AG09309 (cell line): ENCODE measurements at regions not wholly inside any gene's neighbourhood (a gene's known extent, or its start where the extent isn't known, plus 50 kb on each side); places are given as distances from the start of the nearest gene placed in this dataset.

ENCODE experiments used
- DNase-seq: peaks from one replicate; pipeline ENCODE4 v3.0.0-alpha.2; 2010; ENCODE audit warnings: low read depth
- H3K4me3 ChIP-seq: 2 replicates; pipeline ENCODE4 v1.5.1; 2011; ENCODE audit warnings: mild to moderate bottlenecking, low read depth, low read length, moderate library complexity; ENCODE audit not compliant: control insufficient read depth
- TF ChIP-seq, protein P1 (sequence below): IDR thresholded peaks from 2 replicates; pipeline ENCODE4 v1.5.1; 2011; ENCODE audit warnings: mild to moderate bottlenecking, low read depth, low read length, inconsistent platforms; ENCODE audit not compliant: insufficient read depth, control insufficient read depth; ENCODE audit errors: missing control alignments

GRCh38 chr5:171531638-171532037 is 112.2 kb downstream of the FGF18 start:
- no peak overlapping the region for H3K4me3 ChIP-seq
- no peak for DNase-seq
- TF ChIP-seq, protein P1, sequence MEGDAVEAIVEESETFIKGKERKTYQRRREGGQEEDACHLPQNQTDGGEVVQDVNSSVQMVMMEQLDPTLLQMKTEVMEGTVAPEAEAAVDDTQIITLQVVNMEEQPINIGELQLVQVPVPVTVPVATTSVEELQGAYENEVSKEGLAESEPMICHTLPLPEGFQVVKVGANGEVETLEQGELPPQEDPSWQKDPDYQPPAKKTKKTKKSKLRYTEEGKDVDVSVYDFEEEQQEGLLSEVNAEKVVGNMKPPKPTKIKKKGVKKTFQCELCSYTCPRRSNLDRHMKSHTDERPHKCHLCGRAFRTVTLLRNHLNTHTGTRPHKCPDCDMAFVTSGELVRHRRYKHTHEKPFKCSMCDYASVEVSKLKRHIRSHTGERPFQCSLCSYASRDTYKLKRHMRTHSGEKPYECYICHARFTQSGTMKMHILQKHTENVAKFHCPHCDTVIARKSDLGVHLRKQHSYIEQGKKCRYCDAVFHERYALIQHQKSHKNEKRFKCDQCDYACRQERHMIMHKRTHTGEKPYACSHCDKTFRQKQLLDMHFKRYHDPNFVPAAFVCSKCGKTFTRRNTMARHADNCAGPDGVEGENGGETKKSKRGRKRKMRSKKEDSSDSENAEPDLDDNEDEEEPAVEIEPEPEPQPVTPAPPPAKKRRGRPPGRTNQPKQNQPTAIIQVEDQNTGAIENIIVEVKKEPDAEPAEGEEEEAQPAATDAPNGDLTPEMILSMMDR, result no peak

GRCh38 chr5:171533153-171533552 is 113.7 kb downstream of the FGF18 start:
- TF ChIP-seq, protein P1, result no peak
- no peak for DNase-seq
- H3K4me3 ChIP-seq, result no peak overlapping the region

DNA sequence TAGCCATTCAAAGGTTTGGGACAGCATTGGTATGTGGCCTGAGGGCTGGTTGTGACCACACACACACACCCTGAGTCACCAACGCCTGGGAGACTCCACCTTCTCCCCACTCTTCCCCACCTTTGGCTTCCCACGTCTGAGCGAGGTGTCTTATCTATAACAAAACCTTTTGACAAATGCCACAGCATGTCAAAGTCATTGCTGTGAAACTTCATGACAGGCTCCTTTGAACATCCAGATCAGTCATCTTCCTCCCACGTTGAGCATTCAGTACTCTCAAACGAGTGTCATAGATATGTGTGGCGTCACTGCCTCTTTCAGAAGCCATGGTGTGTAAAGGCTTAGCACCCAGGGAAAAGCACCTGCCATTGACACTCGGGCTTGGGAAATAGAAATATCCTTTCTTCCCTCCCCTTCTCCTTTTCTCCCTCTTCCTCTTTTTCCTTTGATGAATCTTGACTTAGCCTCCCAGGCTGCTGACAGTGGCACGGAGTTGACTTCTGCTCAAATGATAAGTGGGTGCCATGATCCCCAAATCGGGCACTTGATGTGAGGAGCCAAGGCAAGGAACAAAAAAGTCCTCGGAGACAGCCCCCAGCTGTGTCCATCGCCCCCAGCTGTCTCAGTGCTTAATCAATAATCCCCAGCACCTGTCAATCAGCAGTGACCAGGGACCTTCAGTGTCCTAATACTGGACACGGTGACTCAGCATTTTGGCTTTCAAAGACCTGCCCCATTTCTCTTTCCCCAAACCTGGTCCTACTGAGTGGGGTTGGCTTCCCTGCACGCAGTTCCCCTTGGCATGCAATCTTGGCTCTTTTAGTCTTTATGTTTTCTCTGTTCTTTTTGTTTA is 114.8 kb downstream of the FGF18 start:
- no peak for DNase-seq
- H3K4me3 ChIP-seq, result no peak overlapping the region
- TF ChIP-seq, protein P1, result no peak

DNA sequence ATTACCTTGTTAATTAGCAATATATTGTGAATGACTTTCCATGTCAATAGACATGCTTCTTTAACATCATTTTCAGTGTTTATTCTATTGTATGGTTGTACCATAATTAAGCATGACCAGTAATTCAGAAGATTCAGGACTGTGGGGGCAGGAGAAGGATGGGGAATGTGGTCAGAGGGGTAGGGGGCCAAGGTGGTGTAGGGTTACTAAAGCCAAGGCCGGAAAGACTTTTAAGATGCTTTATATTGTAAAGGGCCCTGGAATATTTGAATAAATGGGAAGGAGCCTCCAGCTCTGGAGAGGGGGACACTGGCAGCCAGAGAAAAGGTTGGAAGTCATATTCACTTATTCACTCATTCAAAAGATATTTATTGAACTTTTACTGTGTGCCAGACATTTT is 115.7 kb downstream of the FGF18 start:
- TF ChIP-seq, protein P1, result no peak
- H3K4me3 ChIP-seq, result no peak overlapping the region
- DNase-seq, result no peak

DNA sequence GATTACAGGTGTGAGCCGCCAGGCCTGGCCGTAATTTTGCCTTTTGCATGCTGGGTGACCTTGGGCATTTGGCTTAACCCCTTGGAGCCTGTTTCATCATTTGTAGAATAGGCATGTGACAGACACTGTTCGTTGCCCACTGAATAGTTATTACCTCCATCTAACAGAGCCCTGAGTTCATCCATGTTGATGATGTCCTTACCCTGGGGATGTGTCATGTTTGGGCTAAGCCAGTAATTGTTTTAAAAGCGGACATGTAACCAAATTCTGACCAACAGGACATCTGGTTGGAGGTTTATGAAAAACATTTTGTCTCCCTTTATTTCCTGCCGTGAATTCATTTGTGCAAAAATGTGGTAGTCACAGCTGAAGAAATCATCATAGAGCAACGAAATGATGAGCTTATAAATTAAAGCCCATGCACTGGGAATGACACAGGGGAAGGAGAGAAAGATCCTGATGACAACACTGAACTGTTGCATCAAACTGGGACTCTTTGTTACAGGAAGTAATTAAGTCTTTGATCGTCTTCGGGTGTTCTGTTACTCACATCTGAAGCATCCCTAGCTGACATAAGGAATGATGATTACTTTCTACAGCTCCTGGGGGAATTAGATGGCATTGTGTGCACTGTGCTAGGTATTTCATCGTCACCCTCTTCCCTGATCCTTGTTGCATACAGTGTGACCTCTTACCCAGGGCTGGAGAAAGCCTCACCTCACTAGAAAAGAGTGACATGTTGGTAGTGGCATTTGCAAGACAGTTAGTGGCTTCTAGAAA is 117.8 kb downstream of the FGF18 start:
- peak; percentile 14 for DNase-seq
- H3K4me3 ChIP-seq, result no peak overlapping the region
- TF ChIP-seq, protein P1, result no peak

DNA sequence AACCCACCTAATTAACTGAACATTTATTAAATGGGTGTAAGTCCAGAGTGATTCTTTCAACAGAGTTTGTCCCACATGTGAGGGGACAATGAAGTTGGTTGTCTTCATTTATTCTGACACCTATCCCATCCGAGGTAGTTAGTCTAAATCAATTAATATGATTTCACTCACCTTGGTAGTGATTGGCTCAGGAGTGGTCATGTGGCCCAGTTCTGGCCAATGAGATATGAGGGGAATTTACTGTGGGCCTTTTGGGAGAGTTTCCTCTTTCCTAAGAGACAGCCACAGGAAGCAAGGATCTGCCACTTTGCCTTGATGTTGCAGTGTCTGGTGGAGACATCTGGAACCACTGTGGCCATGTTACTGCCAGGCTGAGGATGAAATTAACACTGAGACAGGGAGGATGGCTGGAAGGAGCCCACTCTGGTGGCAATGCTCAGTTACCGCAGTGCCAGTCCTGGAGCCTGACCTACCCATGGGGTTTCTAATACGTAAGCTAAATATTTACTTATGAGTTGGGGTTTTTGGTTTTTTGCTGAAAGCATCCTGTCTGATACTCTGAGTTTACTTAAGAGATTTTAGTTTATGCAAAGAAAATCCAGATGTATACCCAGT is 118.6 kb downstream of the FGF18 start:
- TF ChIP-seq, protein P1, result no peak
- no peak for DNase-seq
- no peak overlapping the region for H3K4me3 ChIP-seq
